Calu3 (cell line): ENCODE measurements at regions not wholly inside any gene's neighbourhood (a gene's known extent, or its start where the extent isn't known, plus 50 kb on each side); places are given as distances from the start of the nearest gene placed in this dataset.

Experiments
- BruUV-seq: library from RNA; stranded (reverse); fragments of 400-500 nt; replicated peaks from 2 replicates; lab custom pipeline; 2021; lab: Mats Ljungman, UMichigan
- CTCF ChIA-PET: fragments of 300-600 bp; sonication (Branson Sonifier 250); formaldehyde crosslinking; loops from one replicate; lab custom pipeline; 2022; ENCODE audit warnings: antibody characterized with exemption; lab: Charles Lee
- DNase-seq: peaks from one replicate; pipeline ENCODE4 v3.0.0; 2022
- H3K27ac Mint-ChIP-seq: one replicate; pipeline ENCODE4 v1.8.0; 2022; ENCODE audit warnings: mixed read lengths; ENCODE audit not compliant: unreplicated experiment
- H3K27me3 Mint-ChIP-seq: one replicate; pipeline ENCODE4 v1.8.0; 2022; ENCODE audit warnings: mixed read lengths; ENCODE audit not compliant: unreplicated experiment
- H3K36me3 Mint-ChIP-seq: one replicate; pipeline ENCODE4 v1.8.0; 2022; ENCODE audit warnings: mild to moderate bottlenecking, moderate library complexity, mixed read lengths; ENCODE audit not compliant: insufficient read depth, unreplicated experiment
- H3K4me1 Mint-ChIP-seq: one replicate; pipeline ENCODE4 v1.8.0; 2022; ENCODE audit warnings: mild to moderate bottlenecking, low read depth, mixed read lengths; ENCODE audit not compliant: unreplicated experiment
- H3K4me3 Mint-ChIP-seq: one replicate; pipeline ENCODE4 v1.8.0; 2022; ENCODE audit warnings: mild to moderate bottlenecking, low read depth, moderate library complexity, mixed read lengths; ENCODE audit not compliant: unreplicated experiment
- H3K9me3 Mint-ChIP-seq: one replicate; pipeline ENCODE4 v1.8.0; 2022; ENCODE audit warnings: low read depth, mixed read lengths; ENCODE audit not compliant: unreplicated experiment
- intact Hi-C: fragments of 100-400 bp; cut with micrococcal nuclease; formaldehyde crosslinking; loops from one replicate; pipeline ENCODE4 v1.10.0; 2022; ENCODE audit not compliant: unreplicated experiment
- TF ChIP-seq, protein P1 (sequence below): fragments of 200-600 bp; IDR thresholded peaks from one replicate; pipeline ENCODE4 v1.8.0; 2022; ENCODE audit warnings: antibody characterized with exemption; ENCODE audit not compliant: unreplicated experiment

DNA sequence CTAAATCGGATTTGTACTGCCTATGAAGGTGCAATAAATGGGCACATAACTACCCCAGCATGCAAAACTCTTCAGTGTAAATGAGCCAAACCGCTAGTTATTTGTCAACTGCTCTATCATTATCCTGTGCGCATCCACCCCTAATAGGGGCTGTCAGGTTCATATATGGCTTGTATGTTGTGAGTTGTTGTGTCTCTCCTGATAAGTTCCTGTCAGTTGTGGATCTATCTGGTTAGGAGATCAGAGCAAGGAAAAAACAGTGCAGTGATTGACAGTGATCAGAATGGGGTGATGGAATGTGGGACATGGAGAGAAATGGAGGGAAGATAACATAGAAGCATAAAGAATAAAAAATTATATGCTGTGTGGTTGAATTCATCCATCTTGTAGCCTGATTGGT, 686.9 kb upstream of the ID4 start:
- intact Hi-C loops = no loop called here
- Mint-ChIP-seq H3K36me3 (no peaks in the 10 kb centered on the region), H3K4me1 (no peaks in the 10 kb centered on the region), H3K4me3 (no peak overlapping the region), H3K9me3 (peaks cover 18% of the 10 kb centered on the region), H3K27me3 (no peaks in the 10 kb centered on the region), H3K27ac (no peak overlapping the region)
- no TSS peak for BruUV-seq
- CTCF ChIA-PET = no interaction called here
- TF ChIP-seq, protein P1, sequence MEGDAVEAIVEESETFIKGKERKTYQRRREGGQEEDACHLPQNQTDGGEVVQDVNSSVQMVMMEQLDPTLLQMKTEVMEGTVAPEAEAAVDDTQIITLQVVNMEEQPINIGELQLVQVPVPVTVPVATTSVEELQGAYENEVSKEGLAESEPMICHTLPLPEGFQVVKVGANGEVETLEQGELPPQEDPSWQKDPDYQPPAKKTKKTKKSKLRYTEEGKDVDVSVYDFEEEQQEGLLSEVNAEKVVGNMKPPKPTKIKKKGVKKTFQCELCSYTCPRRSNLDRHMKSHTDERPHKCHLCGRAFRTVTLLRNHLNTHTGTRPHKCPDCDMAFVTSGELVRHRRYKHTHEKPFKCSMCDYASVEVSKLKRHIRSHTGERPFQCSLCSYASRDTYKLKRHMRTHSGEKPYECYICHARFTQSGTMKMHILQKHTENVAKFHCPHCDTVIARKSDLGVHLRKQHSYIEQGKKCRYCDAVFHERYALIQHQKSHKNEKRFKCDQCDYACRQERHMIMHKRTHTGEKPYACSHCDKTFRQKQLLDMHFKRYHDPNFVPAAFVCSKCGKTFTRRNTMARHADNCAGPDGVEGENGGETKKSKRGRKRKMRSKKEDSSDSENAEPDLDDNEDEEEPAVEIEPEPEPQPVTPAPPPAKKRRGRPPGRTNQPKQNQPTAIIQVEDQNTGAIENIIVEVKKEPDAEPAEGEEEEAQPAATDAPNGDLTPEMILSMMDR = no peak
- DNase-seq = no peak

DNA sequence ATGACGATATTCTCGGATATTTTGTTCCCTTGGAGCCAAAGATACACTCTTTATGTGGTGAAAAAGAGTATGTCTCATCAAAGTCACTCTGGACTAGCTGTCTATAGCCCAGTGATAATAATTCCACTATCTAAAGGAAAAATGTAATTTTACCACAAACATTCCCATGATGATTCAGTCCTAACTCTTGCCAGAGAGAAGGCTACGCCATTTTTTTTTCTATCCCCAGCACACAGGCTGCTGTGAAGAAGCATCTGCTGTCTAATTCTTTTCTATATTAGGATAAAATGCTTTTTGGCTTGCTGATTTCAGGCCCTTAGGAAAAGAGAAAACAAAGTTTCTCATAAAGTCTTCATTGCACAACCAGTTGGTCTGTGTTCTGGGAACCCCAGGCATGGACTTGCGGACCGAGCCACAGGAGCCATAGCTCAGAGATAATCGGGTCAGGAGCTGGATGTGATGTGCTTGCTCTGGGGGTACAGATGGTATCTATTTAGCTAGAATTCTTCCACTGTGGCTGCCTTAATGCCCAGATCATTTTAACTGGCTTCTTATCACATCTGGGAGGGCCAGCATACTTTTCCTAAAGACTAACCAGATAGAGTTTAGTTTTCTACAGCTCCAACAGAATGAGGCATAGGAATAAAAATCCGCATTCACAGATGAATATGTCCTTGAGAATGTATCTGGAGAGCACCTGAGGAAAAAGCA, 683.7 kb upstream of the ID4 start:
- Mint-ChIP-seq H3K27ac (no peak overlapping the region), H3K27me3 (no peaks in the 10 kb centered on the region), H3K4me3 (no peak overlapping the region), H3K36me3 (no peaks in the 10 kb centered on the region), H3K4me1 (no peaks in the 10 kb centered on the region), H3K9me3 (peaks cover 12% of the 10 kb centered on the region)
- CTCF ChIA-PET = no interaction called here
- intact Hi-C loops = no loop called here
- BruUV-seq = no TSS peak
- no peak for DNase-seq
- TF ChIP-seq, protein P1 = no peak

DNA sequence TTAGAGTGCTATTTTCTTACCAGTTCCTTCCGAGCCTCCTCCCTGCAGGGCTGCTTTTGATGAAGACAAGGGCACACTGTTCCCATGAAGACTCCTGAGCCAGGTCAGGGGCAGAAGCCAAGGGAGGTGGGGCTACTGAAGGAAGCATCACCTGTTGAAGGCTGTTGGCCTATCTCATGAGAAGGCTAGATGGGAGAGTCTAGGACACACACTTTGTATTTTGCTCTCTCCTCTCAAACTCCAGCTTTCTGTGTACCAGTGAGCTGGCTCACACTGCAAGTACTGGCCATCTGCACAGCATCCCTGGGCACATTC, 683.2 kb upstream of the ID4 start:
- CTCF ChIA-PET = no interaction called here
- TF ChIP-seq, protein P1 = no peak
- peaks cover 13% of the 10 kb centered on the region for H3K9me3 Mint-ChIP-seq
- DNase-seq = no peak
- H3K27ac Mint-ChIP-seq = no peak overlapping the region
- H3K4me1 Mint-ChIP-seq = no peaks in the 10 kb centered on the region
- no peaks in the 10 kb centered on the region for H3K36me3 Mint-ChIP-seq
- H3K27me3 Mint-ChIP-seq = no peaks in the 10 kb centered on the region
- no peak overlapping the region for H3K4me3 Mint-ChIP-seq
- BruUV-seq = no TSS peak
- intact Hi-C loops = no loop called here

DNA sequence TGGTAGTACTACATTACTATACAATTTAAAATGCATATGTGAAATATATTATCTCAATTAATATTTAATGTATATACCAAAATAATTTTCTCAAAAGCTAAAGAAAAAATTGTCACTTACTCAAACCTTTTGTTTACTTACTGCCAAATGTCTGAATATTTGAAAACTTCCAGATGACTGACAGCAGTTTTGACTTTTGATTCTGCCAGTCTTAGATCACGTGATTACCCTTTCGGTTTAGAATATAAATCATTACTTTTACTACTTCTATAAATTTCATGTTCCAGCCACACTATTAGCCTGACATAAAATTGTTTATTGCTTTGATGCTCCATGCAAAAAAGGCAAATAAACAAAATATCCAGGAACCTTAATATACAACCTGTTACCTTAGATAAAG, 680.7 kb upstream of the ID4 start:
- H3K36me3 Mint-ChIP-seq = no peaks in the 10 kb centered on the region
- TF ChIP-seq, protein P1 = no peak
- no peak for DNase-seq
- intact Hi-C loops = no loop called here
- H3K27ac Mint-ChIP-seq = no peak overlapping the region
- H3K9me3 Mint-ChIP-seq = peaks cover 20% of the 10 kb centered on the region
- no peak overlapping the region for H3K4me3 Mint-ChIP-seq
- no TSS peak for BruUV-seq
- no peaks in the 10 kb centered on the region for H3K27me3 Mint-ChIP-seq
- CTCF ChIA-PET = no interaction called here
- no peaks in the 10 kb centered on the region for H3K4me1 Mint-ChIP-seq
